HG03103 (cell line): ENCODE measurements at regions not wholly inside any gene's neighbourhood (a gene's known extent, or its start where the extent isn't known, plus 50 kb on each side); places are given as distances from the start of the nearest gene placed in this dataset.
"Not testable (repeated sequence)": the region's sequence is repeated elsewhere in the genome, so short reads cannot be mapped to it uniquely, and the experiment has no call there.

ENCODE experiments used
- ATAC-seq: cut with Tn5 transposase; IDR thresholded peaks from one replicate; pipeline ENCODE4 v1.9.1; 2021; ENCODE audit warnings: low read depth; ENCODE audit not compliant: unreplicated experiment

DNA sequence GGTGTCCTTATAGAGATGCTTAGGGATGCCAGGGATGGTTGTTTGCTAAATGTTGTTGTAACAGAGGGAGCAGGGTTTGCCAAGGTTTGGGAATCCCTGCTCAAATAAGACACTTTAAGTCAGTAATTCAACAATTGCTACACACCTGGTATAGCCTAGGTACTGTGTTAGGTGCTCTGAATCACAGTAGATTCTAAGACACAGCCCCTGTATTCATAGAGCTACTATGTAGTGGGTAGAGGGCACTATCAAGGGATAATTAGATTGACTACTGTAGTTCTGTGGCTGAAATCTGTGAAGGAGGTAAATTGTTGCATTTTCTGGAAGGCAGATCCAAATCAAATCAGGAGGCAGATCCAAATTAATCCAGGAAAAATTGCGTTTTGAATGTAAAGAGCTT, 149.2 kb downstream of the C12orf75 start:
- ATAC-seq = no peak

GRCh38 chr12:105480162-105480561, 149.7 kb downstream of the C12orf75 start:
- no peak for ATAC-seq

DNA sequence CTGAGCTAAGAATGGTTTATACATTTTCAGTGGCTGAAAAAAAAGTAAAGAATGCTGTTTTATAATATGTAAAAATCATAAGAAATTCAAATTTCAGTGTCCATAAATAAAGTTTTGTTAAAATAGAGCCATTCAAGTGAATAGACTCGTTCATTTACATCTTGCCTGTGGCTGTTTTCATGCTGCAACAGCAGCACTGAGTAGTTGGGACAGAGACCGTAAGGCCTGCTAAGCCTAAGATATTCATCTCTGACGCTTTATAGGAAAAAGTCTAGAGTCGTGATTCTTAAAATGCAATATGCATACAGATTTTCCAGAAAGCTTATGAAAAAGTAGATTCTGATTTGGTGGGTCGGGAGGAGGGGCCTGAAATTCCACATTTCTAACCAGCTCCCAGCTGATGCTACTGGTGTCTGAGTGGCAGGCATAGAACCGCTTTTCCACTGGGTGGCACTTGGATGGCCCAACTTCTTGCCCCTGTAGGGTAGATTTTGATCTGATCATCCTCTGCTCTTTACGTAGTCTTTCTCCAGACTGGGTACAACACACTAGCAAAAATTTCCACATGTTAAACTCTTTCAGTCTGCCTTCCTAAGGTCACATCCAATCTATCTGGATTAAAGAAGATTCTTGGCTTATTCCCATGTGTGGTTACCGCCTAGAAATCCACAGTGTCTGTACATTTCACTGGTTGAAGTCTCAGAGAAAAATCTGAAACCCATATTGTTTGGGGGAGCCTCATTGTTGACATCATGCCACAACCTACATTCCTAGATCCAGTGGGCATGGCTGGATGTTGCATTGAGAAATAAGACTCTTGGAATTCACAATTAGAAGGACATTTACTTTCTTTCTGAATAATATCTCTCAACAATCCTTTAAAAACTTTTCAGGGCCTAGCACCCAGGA, 151.2 kb downstream of the C12orf75 start:
- no peak for ATAC-seq

GRCh38 chr12:105482951-105483350, 152.5 kb downstream of the C12orf75 start:
- ATAC-seq = no peak

DNA sequence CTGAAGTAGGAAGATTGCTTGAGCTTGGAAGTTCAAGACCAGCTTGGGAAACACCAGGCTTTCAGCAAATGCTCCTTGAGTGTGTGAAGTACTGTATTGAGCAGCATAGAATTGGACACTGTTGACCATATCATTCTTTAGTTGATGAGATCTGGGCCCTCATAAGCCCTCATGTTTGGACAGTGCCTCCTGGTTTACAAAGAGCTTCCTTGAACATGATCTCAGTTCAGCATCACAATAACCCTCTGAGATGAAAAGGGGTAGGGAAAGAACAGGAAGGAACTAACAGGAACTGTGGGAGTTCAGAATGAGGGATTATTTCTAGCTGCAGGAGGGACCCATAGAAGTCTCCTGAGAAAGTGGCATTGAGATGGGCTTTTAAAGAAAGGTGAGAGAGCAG, 153.2 kb downstream of the C12orf75 start:
- no peak for ATAC-seq

- no peak for ATAC-seq
Measured at GRCh38 chr12:105485321-105485910, 154.9 kb downstream of the C12orf75 start.

- no peak for ATAC-seq
Measured at GRCh38 chr12:105485921-105486320, 155.4 kb downstream of the C12orf75 start.

GRCh38 chr12:105487963-105488362, 157.5 kb downstream of the C12orf75 start:
- ATAC-seq = no peak

DNA sequence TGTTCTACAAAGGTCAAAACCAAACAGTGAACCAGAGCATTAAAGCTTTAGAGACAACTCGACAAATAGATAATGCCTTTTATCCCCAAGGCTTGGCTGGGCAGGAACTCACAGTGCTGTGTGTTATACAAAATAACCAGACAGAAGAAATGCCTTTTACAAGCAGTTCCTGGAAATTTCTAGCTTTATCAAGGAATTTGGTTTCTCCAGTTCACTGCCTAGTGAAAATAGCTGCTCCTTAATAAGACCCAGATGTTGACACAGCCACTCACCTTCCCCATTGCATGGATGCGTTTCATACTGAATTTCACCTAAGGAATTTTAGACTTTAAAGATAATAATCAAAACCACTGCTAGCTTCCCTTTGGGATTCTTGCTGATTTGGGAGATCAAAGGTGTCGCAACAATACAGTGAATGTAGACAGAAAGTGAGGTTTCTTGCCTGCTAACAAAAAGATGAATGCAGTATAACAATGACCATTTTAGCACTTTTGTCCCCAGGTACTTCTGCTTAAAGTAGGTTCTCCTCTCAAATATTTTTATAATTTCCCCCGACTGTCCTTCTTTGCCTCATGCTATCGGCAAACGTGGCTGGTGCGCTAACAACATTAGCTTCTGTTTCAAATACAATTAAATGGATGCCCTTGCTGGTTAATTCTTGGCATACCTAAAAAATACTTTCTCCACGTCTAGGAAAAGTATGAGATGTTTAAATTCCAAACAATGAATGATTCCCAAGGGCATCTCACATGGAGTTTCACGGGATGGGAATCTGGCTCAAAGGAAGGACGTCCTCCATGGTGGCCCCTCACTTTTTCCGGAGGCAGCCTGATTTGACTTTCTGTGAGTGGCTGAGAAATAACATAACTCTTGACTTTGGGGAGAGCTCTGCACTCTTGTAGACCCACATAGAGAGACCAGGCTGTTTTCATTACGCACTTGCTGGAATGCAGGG, 162.4 kb downstream of the C12orf75 start:
- no peak for ATAC-seq

DNA sequence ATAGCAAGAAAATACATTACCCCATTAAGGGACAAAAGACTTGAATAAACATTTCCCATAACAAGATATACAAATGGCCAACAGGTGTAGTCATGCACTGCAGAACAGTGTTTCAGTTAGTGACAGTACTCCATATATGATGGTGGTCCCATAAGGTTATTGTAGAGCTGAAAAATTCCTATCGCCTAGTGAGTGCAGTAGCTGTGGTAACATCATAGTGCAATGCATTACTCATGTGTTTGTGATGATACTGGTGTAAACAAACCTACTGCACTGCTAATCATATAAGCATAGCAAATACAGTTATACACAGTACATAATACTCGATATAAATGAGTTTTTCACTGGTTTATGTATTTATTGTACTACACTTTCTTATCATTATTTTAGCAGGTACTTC, 168.7 kb downstream of the C12orf75 start:
- no peak for ATAC-seq

GRCh38 chr12:105500676-105501075, 170.2 kb downstream of the C12orf75 start:
- not testable (repeated sequence) for ATAC-seq

DNA sequence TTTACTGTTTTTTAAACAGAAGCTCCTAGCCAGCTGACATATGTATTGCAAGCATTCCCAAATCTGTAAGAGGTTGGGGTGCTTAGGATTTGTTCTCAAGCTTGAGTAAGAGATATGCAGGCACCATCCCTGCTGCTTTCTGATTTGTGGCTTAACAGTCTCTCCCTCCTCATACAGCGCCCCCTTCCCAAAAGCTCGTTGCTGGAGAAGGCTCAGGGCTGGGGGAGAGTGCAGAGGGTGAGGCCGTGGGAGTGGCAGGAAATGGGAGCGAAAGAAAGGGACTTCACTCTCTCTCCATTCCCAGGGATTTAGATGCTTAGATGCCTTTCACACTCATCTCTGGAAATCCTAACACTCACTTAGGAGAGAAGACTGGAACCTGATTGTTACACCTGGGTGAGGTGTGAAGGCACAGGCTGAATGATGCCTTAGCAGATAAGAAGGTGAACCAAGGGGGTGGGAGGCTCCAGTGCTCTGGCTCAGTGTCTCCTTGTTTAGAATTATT, 172.0 kb downstream of the C12orf75 start:
- ATAC-seq = no peak

DNA sequence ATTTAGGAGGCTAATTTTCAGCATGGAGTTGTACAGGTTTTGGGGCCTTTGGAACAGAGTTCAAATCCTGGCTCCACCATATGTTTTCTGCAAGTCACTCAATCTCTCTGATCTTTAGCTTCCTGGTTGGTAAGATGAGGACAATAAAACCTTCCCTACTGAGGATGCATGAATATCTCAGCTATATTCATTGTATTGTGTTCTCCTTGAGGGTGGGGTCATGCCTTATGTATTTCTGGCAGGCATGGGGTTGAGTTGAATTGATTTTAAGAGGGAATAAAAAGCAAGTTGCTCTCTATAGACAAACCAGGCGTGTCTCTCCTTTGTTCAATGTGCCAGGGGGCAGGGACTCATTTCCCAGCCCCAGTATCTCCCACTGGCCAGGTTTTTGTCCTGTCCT, 173.1 kb downstream of the C12orf75 start:
- no peak for ATAC-seq

DNA sequence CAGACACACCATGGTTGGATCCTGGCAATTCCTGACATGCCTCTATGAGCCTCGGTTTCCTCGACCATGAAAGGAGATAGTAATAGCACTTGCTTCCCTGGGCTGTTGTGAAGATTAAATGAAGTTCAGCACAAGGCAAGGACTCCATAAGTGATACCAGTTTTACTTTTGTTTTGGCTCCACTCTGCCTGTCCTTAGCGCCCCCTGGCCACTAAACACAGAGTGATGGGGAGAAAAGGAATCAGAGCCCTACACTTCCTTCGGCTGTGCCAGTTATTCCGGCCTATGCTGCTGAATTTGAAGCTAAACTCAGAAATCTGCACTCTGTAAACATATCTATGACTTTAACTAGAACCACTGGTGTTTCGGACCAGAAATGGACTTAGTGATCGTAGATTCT, 173.8 kb downstream of the C12orf75 start:
- ATAC-seq = no peak

DNA sequence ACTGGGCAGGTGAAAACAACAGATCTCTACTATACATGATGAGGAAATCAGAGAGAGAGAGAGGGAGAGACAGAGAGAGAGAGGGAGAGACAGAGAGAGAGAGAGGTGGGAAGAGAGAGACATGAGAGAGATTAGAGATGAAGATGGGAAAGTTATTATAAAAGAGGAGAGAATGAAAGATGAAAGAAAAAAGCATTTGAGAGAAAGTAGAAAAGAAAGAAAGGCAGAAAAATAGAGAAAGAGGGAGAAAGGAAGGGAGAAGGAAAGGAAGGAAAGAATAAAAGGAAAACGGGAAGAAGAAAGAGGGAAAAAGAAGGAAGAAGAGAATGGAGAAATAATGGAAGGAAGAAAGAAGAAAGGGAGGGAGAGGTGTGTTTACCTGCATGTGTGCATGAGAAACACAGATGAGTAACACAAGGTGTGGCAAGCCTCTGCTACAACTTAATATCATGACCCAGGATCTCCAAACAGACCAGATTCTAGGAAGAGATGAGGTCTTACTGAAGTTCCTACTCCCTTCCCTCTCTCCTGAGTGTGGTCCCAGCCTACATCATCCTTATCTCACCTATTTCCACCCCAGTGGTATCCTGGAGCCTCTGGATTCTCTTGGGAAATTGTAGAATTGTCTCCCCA, 176.3 kb downstream of the C12orf75 start:
- no peak for ATAC-seq

DNA sequence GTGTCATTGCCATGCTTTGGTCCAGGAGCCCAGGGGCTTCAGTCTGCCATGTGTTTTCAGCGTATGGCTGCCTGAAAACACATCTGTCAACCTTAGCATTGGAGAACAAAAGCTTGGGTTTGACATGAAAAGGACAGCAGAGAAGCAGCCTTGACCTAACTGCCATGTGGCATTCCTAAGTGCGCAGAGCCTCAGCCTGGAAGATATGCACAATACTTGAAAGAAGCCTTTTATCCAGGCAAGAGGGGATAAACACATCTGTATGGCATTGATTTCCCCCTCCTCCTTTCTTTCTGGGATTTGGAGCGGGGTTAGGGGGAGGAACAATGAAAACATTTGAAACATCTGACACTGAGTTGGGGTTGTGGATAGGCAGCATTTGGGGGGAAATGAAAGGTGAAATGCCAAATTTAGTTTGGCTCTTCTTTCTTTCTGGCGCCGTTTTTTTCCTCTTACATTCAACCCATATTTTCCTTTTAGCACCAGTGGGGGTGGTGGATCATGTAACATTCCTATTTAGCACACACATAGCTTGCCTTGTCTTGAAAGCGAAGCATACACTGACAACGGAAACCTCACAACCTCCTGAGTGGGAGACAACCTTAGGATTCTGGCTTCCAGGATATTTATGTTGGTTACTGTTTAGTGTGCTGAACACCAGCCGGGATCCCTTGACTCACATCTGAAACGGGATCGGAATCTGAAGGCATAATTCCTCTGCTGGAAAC, 177.0 kb downstream of the C12orf75 start:
- no peak for ATAC-seq

DNA sequence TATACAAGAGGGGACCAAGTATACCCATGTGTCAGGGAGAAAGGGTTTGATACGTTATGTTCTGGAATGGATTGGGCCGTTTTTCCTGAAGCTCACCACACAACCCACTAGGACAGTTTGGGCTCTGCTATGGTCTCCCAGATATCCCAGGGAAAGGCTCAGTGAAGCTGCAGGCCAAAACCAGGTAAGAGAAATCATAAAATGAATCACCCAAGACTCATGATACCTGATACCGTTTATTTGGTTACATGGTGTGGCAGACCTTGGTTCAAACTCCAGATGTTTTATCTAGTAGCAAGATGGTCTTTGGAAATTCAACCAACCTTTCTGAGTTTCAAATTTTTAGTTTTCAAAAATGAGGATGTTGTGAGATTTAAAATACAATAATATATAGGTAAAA, 177.6 kb downstream of the C12orf75 start:
- ATAC-seq = no peak

DNA sequence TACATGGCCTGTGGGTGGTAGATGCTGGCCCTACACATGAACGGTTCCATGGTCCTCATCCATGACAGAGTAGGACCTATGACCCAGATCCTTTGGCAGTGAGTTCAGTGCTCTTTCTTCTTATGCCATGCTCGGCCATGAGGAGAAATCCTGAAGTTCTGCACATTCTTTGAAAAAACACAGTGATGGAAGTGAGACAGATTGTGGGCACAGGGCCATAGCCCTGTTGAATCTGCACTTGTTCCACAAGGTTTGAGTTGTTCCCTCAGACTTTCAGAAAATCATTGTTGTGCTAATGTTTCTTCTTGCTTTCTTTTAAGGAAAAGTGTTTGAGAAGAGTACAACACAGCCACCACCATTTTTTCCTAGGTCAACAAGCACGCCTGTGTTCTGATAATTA, 180.0 kb downstream of the C12orf75 start:
- ATAC-seq = no peak

GRCh38 chr12:105512861-105513260, 182.4 kb downstream of the C12orf75 start:
- not testable (repeated sequence) for ATAC-seq
